ENCODE measurements at regions not wholly inside any gene's neighbourhood (a gene's known extent, or its start where the extent isn't known, plus 50 kb on each side); places are given as distances from the start of the nearest gene placed in this dataset.
A peak's percentile ranks its signal among the peaks of the same experiment; 100 is the strongest.
"Not testable (repeated sequence)": the region's sequence is repeated elsewhere in the genome, so short reads cannot be mapped to it uniquely, and the experiment has no call there.

GRCh38 chr2:88994856-88995255 lies 303.4 kb downstream of the RPIA start:
- not testable (repeated sequence) for H3K36me3 Mint-ChIP-seq; ATAC-seq; DNase-seq (ENCODE audit: low spot score in 2 of 2); H3K9me3 Mint-ChIP-seq; H3K27ac Mint-ChIP-seq

DNA sequence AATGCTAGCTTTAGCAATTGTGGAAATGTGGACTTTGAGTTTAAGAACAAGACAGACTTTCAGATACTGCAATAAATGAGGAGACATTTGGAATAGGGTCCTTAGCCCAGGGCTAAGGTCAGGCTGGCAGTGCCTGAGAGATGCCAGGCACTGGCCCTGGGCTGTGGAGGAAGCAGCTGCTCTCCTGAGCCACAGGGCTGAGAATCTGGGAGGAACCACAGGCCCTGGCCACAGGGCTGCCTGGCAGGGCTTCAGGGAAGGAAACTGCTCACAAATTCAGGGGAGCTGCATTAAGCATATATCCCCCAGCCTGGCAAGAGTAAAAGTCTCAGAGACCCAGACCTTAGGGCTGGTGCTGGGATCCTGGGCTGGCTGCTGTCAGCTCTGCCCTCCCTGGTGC lies 305.1 kb downstream of the RPIA start:
- not testable (repeated sequence) for H3K27ac Mint-ChIP-seq; H3K36me3 Mint-ChIP-seq; ATAC-seq; H3K9me3 Mint-ChIP-seq; DNase-seq (ENCODE audit: low spot score in 2 of 2)

- no peak for ATAC-seq
- DNase-seq (ENCODE audit: low spot score in 2 of 2): no peak
- H3K27ac Mint-ChIP-seq: no peak overlapping the region
- H3K36me3 Mint-ChIP-seq: no peaks in the 10 kb centered on the region
- H3K9me3 Mint-ChIP-seq: no peaks in the 10 kb centered on the region
Observed at GRCh38 chr2:88999365-88999764, 307.9 kb downstream of the RPIA start.

DNA sequence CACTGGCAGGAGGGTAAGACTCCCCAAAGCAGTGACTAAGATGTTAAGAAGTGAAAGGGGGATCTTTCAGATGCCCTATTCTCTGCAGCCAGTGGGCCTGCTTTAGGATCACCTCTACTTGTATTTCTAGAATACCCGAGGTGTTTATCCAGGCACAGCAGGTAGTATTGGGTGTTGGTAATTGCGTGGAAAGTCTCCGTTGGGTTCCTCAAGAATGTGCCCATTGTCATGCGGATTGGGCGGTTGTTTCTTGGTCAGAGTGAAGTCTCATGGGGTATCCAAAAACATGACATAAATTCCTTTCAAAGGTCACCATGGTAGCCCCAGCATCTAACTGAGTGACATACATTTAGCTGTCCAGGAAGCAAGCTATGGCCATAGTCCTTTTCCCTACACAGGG lies 308.8 kb downstream of the RPIA start:
- Mint-ChIP-seq H3K36me3 (no peaks in the 10 kb centered on the region), H3K27ac (no peak overlapping the region), H3K9me3 (no peaks in the 10 kb centered on the region)
- DNase-seq (ENCODE audit: low spot score in 2 of 2) (no peak), ATAC-seq (no peak)

DNA sequence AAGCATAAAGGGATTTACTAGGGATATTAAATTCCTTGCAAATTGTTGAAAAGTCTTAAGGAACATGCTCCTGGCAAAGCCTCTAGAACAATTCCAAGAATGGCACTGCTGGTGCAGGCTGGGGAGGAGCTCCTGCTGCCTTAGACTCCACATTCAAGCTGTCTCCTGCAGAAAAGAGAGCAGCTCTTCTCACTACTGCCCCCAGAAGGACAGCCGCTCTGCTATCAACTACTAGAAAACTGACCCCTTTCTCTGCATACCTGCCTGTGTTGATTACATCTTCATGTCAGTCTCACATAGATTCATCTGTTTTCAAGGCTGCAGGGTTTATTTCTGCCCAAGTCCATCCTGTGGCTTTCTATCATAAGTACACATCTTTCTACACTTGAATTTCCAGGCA lies 312.8 kb downstream of the RPIA start:
- not testable (repeated sequence) for H3K36me3 Mint-ChIP-seq; ATAC-seq; DNase-seq (ENCODE audit: low spot score in 2 of 2); H3K9me3 Mint-ChIP-seq; H3K27ac Mint-ChIP-seq

DNA sequence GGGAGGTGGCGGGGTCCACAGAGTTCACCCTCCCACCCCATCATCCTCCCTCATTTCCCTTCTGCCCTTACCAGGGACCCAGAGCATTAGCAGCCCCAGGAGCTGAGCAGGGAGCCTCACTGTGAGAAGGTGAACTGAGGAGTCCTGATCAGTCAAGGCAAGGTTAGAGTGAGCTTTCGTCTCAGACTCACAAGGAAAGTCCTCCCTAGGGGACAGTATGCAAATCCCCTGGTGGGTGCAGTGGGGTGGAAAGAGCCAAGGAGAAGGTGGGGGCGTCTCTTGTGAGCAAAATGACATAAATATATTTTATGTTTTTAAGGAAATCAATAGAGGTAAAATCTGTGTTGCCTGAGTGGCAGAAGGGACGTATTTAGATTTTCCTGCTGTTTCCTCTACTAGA lies 329.1 kb downstream of the RPIA start:
- H3K36me3 Mint-ChIP-seq; H3K9me3 Mint-ChIP-seq; ATAC-seq; H3K27ac Mint-ChIP-seq; DNase-seq (ENCODE audit: low spot score in 2 of 2): not testable (repeated sequence)

GRCh38 chr2:89026296-89026695 lies 334.8 kb downstream of the RPIA start:
- not testable (repeated sequence) for H3K36me3 Mint-ChIP-seq; H3K27ac Mint-ChIP-seq; H3K9me3 Mint-ChIP-seq; ATAC-seq; DNase-seq (ENCODE audit: low spot score in 2 of 2)

DNA sequence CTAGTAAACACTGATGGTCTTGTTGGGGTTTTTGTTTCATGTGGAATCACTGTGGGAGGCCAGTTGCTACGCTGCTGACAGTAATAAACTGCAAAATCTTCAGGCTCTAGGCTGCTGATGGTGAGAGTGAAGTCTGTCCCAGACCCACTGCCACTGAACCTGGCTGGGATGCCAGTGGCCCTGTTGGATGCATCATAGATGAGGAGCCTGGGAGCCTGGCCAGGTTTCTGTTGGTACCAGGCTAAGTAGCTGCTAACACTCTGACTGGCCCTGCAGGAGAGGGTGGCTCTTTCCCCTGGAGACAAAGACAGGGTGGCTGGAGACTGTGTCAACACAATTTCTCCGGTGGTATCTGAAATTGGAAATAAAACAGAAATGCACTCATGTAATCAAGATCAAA lies 335.6 kb downstream of the RPIA start:
- ATAC-seq; H3K36me3 Mint-ChIP-seq; H3K27ac Mint-ChIP-seq; H3K9me3 Mint-ChIP-seq; DNase-seq (ENCODE audit: low spot score in 2 of 2): not testable (repeated sequence)

DNA sequence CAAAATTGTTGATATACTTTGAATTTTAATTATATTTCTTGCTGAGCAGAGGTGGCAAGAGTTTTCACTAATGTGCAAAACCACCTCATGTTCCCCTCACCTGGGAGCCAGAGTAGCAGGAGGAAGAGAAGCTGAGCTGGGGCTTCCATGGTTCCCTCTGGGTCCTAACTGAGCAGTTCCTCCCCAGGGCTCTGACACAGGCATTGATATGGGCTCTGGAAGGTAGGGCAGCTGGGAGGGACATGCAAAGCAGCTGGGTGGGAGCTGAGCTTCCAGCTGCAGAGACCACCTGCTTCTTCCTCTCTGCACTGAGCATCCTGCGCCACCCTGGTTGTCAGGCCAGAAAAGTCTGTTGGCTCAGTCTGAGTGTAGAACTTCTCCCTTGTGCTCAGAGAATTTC lies 336.1 kb downstream of the RPIA start:
- not testable (repeated sequence) for H3K36me3 Mint-ChIP-seq

GRCh38 chr2:89029257-89029656 lies 337.8 kb downstream of the RPIA start:
- H3K9me3 Mint-ChIP-seq; H3K27ac Mint-ChIP-seq; H3K36me3 Mint-ChIP-seq; DNase-seq (ENCODE audit: low spot score in 2 of 2); ATAC-seq: not testable (repeated sequence)

More for the DNA sequence above, 336.1 kb downstream of the RPIA start:
- not testable (repeated sequence) for H3K27ac Mint-ChIP-seq; H3K9me3 Mint-ChIP-seq; DNase-seq (ENCODE audit: low spot score in 2 of 2); ATAC-seq

- not testable (repeated sequence) for H3K27ac Mint-ChIP-seq, H3K36me3 Mint-ChIP-seq, H3K9me3 Mint-ChIP-seq
- peak in 1 of 2 donors; percentile 7 for DNase-seq (ENCODE audit: low spot score in 2 of 2)
- ATAC-seq: peak in 1 of 2 donors; percentile 54
Observed at GRCh38 chr2:89048138-89049066, 356.9 kb downstream of the RPIA start.

DNA sequence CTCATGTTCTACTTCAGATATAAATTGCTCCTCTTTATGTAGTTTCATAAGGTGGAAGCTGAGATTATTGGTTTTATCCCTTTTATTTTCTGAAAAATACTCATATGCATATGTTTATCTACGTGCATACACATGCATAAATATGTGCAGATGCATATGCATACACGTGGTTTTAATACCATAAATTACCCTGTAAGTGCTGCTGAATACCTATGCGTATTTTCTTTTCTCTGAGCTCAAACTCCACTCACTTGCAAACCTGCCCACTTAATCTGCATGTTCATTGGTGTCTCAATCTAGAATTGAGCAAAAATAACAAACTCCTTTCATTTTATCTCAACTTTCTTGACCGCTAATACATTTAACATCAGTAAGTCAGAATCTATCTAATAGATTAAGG lies 367.1 kb downstream of the RPIA start:
- not testable (repeated sequence) for DNase-seq (ENCODE audit: low spot score in 2 of 2); ATAC-seq; H3K9me3 Mint-ChIP-seq; H3K27ac Mint-ChIP-seq; H3K36me3 Mint-ChIP-seq

DNA sequence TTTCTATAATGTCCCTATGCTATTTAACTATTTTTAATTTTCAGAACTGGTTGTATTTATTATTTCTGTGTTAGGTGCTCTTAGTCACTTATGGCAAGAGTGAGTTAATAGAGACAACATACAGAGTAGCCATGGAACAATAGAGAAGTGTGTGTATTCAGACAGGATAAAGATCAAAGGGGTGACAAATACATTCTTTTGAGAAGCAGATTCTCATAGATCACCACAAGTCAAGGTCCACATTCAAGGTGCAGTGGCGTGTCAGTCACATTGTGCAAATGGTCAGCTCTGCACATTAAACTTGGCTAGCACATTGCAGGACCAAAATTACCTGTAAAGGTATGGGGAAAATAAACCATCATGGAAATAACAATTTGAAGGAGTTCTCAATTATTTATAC lies 369.7 kb downstream of the RPIA start:
- not testable (repeated sequence) for DNase-seq (ENCODE audit: low spot score in 2 of 2); H3K36me3 Mint-ChIP-seq; H3K9me3 Mint-ChIP-seq; ATAC-seq; H3K27ac Mint-ChIP-seq

- H3K9me3 Mint-ChIP-seq; ATAC-seq; DNase-seq (ENCODE audit: low spot score in 2 of 2); H3K36me3 Mint-ChIP-seq; H3K27ac Mint-ChIP-seq: not testable (repeated sequence)
Observed at GRCh38 chr2:89076771-89077170, 385.3 kb downstream of the RPIA start.

DNA sequence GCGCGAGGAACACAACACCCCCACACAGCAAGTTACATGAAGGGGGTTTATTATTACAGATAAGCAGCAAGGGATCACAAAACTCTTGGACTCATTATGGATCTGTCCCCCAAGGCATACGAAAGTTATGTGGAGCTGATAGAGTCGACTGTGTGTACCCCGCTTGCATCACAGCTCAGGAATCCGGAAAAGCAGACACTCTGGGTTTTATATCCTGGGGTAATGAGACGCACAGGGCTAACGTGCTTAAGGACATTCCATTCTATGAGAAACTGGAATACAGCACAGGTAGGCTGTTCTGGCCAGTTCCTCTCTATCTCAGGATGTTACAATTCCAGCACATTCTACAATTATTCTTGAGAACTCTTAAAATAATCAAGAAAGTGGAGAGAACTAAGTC lies 401.4 kb downstream of the RPIA start:
- H3K9me3 Mint-ChIP-seq; ATAC-seq; H3K36me3 Mint-ChIP-seq; H3K27ac Mint-ChIP-seq; DNase-seq (ENCODE audit: low spot score in 2 of 2): not testable (repeated sequence)

DNA sequence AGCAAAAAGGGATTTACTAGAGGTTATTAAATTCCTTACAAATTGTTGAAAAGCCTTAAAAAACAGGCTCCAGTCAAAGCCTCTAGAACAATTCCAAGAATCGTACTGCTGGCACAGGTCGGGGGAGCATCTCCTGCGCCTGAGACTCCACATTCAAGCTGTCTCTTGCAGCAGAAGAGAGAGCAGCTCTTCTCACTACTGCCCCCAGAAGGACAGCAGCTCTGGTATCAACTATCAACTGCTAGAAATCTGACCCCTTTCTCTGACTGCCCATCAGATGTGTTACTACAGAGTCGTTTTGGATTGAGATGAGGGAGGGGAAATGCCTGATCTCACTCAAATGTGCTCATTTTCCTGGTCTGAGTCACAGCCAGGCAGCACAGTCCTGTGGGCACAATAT lies 403.6 kb downstream of the RPIA start:
- H3K36me3 Mint-ChIP-seq; H3K27ac Mint-ChIP-seq; DNase-seq (ENCODE audit: low spot score in 2 of 2); H3K9me3 Mint-ChIP-seq; ATAC-seq: not testable (repeated sequence)

DNA sequence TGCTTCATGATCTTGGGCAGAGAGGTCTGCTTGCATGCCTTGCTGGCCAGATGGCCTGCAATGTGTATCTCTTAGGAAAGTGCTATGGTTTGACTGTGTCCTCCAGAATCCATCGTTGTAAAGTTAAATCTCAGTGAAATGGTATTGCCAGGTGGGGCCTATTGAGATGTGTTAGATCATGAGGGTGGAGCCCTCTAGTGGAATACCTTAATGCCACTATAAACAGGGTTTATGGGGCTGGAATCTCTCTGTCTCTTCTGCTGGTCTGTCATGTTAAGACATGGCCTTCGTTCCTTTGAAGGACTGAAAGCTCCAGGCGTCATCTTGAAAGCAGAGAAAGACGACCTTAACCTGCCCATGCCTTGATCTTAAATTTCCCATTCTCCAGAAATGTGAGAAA lies 411.1 kb downstream of the RPIA start:
- not testable (repeated sequence) for ATAC-seq; H3K36me3 Mint-ChIP-seq; H3K9me3 Mint-ChIP-seq; DNase-seq (ENCODE audit: low spot score in 2 of 2); H3K27ac Mint-ChIP-seq
